ENCODE measurements at regions not wholly inside any gene's neighbourhood (a gene's known extent, or its start where the extent isn't known, plus 50 kb on each side); places are given as distances from the start of the nearest gene placed in this dataset.

GRCh38 chr6:25217829-25218228, 61.3 kb upstream of the CARMIL1 start:
- TF ChIP-seq, protein P1, sequence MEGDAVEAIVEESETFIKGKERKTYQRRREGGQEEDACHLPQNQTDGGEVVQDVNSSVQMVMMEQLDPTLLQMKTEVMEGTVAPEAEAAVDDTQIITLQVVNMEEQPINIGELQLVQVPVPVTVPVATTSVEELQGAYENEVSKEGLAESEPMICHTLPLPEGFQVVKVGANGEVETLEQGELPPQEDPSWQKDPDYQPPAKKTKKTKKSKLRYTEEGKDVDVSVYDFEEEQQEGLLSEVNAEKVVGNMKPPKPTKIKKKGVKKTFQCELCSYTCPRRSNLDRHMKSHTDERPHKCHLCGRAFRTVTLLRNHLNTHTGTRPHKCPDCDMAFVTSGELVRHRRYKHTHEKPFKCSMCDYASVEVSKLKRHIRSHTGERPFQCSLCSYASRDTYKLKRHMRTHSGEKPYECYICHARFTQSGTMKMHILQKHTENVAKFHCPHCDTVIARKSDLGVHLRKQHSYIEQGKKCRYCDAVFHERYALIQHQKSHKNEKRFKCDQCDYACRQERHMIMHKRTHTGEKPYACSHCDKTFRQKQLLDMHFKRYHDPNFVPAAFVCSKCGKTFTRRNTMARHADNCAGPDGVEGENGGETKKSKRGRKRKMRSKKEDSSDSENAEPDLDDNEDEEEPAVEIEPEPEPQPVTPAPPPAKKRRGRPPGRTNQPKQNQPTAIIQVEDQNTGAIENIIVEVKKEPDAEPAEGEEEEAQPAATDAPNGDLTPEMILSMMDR (IDR thresholded peaks at IDR 0.05): no peak
- TF ChIP-seq POLR2A (IDR thresholded peaks at IDR 0.05): no peak
